HPDE6-E6E7 (cell line): ENCODE measurements at regions not wholly inside any gene's neighbourhood (a gene's known extent, or its start where the extent isn't known, plus 50 kb on each side); places are given as distances from the start of the nearest gene placed in this dataset.
"Not testable (repeated sequence)": the region's sequence is repeated elsewhere in the genome, so short reads cannot be mapped to it uniquely, and the experiment has no call there.

ENCODE experiments used
- DNase-seq: peaks from one replicate; pipeline ENCODE4 v3.0.0; 2011; ENCODE audit warnings: missing footprints; ENCODE audit errors: extremely low spot score

GRCh38 chr13:65504213-65504612 lies 1725.9 kb downstream of the PCDH9 start:
- DNase-seq, result no peak

- DNase-seq, result no peak
These were observed 1729.7 kb downstream of the PCDH9 start for GRCh38 chr13:65500481-65500880.

- no peak for DNase-seq
These were observed 1730.9 kb downstream of the PCDH9 start for GRCh38 chr13:65499256-65499655.

- no peak for DNase-seq
These were observed 1732.9 kb downstream of the PCDH9 start for GRCh38 chr13:65497265-65497664.

- not testable (repeated sequence) for DNase-seq
These were observed 1739.4 kb downstream of the PCDH9 start for GRCh38 chr13:65490725-65491124.

GRCh38 chr13:65488606-65489005 lies 1741.5 kb downstream of the PCDH9 start:
- no peak for DNase-seq

- no peak for DNase-seq
These were observed 1750.4 kb downstream of the PCDH9 start for GRCh38 chr13:65479692-65480091.

GRCh38 chr13:65473196-65473595 lies 1756.9 kb downstream of the PCDH9 start:
- no peak for DNase-seq

GRCh38 chr13:65472336-65472735 lies 1757.8 kb downstream of the PCDH9 start:
- DNase-seq, result no peak

- DNase-seq, result no peak
These were observed 1759.4 kb downstream of the PCDH9 start for GRCh38 chr13:65470781-65471180.

- DNase-seq, result no peak
These were observed 1761.5 kb downstream of the PCDH9 start for GRCh38 chr13:65468628-65469027.

- DNase-seq, result no peak
These were observed 1768.5 kb downstream of the PCDH9 start for GRCh38 chr13:65461590-65461989.

- no peak for DNase-seq
These were observed 1770.0 kb downstream of the PCDH9 start for GRCh38 chr13:65460136-65460535.

- DNase-seq, result no peak
These were observed 1773.8 kb downstream of the PCDH9 start for GRCh38 chr13:65456150-65456912.

- no peak for DNase-seq
These were observed 1775.7 kb downstream of the PCDH9 start for GRCh38 chr13:65454403-65454802.

GRCh38 chr13:65453982-65454381 lies 1776.2 kb downstream of the PCDH9 start:
- DNase-seq, result no peak

GRCh38 chr13:65445340-65445739 lies 1784.8 kb downstream of the PCDH9 start:
- DNase-seq, result no peak

- no peak for DNase-seq
These were observed 1794.5 kb downstream of the PCDH9 start for GRCh38 chr13:65435590-65435989.

- DNase-seq, result no peak
These were observed 1812.2 kb downstream of the PCDH9 start for GRCh38 chr13:65417953-65418352.

- DNase-seq, result no peak
These were observed 1813.4 kb downstream of the PCDH9 start for GRCh38 chr13:65416784-65417183.

GRCh38 chr13:65414187-65414586 lies 1815.9 kb downstream of the PCDH9 start:
- no peak for DNase-seq

GRCh38 chr13:65411521-65411920 lies 1818.6 kb downstream of the PCDH9 start:
- DNase-seq, result no peak

- no peak for DNase-seq
These were observed 1819.3 kb downstream of the PCDH9 start for GRCh38 chr13:65410791-65411190.

GRCh38 chr13:65401315-65401714 lies 1828.8 kb downstream of the PCDH9 start:
- DNase-seq, result no peak
